AG09319 (cell line): ENCODE measurements at regions not wholly inside any gene's neighbourhood (a gene's known extent, or its start where the extent isn't known, plus 50 kb on each side); places are given as distances from the start of the nearest gene placed in this dataset.
A peak's percentile ranks its signal among the peaks of the same experiment; 100 is the strongest.

ENCODE experiments used
- DNase-seq: peaks from one replicate; pipeline ENCODE4 v3.0.0-alpha.2; 2010; ENCODE audit warnings: low read depth; ENCODE audit errors: extremely low read depth
- TF ChIP-seq, protein P1 (sequence below): IDR thresholded peaks from 2 replicates; pipeline ENCODE4 v1.5.1; 2011; ENCODE audit warnings: low read depth, mild to moderate bottlenecking, inconsistent platforms, low read length, moderate library complexity

DNA sequence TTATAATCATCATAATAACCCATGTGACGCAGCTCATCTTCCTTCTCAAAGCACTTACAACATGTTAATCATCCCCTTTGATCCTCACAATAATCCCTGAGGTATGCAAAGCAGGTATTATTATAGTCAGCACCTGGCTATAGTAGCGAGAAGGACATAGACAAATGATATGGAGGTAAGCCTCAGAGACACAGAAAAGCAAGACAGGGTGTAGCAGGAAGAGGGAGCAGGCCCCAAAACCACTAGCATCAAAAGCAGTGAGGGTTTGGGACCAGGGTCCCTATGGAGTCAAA is 139.2 kb upstream of the SLC30A5 start:
- no peak for DNase-seq
- TF ChIP-seq, protein P1, sequence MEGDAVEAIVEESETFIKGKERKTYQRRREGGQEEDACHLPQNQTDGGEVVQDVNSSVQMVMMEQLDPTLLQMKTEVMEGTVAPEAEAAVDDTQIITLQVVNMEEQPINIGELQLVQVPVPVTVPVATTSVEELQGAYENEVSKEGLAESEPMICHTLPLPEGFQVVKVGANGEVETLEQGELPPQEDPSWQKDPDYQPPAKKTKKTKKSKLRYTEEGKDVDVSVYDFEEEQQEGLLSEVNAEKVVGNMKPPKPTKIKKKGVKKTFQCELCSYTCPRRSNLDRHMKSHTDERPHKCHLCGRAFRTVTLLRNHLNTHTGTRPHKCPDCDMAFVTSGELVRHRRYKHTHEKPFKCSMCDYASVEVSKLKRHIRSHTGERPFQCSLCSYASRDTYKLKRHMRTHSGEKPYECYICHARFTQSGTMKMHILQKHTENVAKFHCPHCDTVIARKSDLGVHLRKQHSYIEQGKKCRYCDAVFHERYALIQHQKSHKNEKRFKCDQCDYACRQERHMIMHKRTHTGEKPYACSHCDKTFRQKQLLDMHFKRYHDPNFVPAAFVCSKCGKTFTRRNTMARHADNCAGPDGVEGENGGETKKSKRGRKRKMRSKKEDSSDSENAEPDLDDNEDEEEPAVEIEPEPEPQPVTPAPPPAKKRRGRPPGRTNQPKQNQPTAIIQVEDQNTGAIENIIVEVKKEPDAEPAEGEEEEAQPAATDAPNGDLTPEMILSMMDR, result no peak

DNA sequence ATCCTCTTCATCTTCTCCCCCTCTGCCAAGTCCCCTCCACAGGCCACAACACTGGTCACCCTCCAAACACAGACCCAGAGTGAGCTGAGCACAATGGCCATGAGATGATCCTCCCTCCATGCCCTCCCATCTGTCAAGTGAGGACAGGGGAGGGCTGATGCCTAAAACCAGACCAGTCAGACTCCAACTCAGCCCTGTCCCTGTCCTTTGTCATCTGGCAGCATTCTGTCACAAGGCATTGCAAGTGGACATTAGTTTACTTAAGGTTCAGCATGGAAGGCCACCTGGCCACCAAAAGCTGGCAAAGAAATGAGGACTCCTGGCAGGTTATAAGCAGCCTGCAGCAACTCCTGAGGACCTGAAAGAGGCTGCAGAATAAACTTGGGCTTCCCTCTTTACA is 136.2 kb upstream of the SLC30A5 start:
- TF ChIP-seq, protein P1, result no peak
- DNase-seq, result no peak

DNA sequence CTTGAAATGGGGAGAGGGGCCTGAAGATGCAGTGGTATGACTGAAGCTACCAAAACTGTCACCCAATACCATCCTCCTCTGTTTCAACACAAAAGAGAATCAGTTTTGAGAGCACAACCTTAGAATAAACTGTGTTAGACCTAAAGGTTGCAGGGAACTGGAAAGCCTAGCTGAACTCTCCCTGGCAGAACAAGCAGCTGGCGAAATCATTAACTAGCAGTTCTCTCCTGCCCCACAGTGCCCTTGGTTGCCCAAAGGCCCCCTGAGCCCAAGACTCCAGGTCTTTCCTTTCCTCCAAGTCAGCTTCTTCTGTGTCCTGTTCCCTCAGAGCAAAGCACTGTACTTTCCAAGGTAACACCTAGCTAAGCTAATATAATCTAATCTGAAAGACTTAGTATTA is 135.4 kb upstream of the SLC30A5 start:
- no peak for DNase-seq
- TF ChIP-seq, protein P1, result no peak

DNA sequence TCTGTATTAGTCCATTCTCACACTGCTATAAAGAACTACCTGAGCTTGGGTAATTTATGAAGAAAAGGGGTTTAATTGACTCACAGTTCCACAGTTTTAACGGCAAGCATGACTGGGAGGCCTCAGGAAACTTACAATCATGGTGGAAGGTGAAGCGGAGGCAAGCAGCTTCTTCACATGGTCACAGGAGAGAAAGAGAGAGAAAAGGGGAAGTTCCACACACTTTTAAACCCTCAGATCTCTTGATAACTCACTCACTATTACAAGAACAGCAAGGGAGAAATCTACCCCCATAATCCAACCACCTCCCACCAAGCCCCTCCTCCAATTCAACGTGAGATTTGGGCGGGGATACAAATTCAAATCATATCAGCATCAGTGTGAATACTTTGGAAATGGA is 133.4 kb upstream of the SLC30A5 start:
- no peak for DNase-seq
- TF ChIP-seq, protein P1, result no peak

DNA sequence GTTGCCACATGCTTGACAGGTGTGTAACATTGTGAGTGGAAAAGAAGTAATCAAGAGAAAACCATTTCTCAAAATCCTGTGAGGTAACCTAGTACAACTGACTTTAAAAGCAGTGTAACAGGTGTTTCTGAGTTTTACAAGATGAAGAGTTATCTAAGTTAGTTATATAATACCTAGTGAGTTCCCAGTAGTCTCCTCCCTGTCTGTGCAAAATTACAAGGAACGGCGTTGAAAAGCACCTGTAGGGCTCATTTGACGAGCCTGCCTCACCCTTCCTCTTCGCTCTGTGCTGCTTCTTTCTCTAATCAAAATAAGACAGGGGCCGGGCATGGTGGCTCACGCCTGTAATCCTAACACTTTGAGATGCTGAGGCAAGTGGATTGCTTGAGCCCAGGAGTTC is 132.9 kb upstream of the SLC30A5 start:
- TF ChIP-seq, protein P1, result no peak
- DNase-seq, result no peak

DNA sequence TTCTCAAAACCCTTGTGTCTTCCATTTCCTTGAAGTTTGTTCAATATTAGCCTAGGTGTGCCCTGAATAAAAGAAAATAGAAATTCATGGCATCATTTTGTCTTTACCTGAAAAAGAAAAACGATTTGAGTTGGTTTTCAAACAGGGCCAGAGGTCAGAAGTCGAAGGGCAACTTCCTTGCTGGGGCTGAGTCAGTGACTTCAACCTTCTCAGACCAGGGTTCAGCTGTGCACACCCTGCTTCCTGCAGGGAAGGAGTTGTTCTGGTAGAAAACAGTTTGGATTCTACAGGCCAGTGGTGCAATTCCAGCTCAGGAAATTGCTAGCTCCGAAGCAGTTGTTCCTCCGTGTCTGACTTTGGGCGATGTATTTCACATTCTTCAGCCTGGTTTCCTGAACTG is 132.1 kb upstream of the SLC30A5 start:
- no peak for DNase-seq
- TF ChIP-seq, protein P1, result no peak

DNA sequence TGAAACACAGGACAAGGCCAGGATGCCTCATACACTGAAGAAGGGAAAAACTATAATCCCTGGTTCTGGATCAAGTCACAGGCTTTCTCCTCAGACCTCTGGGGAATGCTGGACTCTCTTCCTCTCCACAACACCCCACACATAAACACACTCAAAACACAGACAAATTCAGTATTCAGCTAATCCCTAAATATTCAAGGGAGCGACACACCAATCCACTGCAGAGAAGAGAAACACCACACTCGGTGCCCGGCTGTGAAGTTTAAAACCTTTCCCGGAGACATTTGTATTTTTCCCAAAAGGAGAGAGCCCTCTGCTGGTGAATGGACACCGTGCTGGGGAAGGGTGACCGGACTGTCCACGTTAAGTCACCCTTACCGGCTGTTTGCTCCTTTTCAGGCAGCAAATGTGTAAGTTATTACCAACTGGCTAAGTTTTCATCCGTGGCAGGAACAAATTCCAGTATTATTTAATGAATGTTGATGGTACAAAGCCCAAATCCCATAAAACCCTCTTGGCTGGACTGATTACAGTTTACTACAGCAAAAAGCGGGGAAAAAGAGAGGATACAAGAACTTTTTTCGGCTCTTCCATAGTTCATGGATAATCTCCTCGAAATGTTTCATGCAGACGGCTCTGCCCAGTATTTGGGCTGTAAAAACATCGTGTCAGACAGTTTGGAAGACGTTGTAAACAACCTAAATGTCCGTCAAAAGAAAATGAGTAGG is 130.9 kb upstream of the SLC30A5 start:
- TF ChIP-seq, protein P1, result peak; percentile 93
- peak; percentile 38 for DNase-seq
